ENCODE measurements at regions not wholly inside any gene's neighbourhood (a gene's known extent, or its start where the extent isn't known, plus 50 kb on each side); places are given as distances from the start of the nearest gene placed in this dataset.

DNA sequence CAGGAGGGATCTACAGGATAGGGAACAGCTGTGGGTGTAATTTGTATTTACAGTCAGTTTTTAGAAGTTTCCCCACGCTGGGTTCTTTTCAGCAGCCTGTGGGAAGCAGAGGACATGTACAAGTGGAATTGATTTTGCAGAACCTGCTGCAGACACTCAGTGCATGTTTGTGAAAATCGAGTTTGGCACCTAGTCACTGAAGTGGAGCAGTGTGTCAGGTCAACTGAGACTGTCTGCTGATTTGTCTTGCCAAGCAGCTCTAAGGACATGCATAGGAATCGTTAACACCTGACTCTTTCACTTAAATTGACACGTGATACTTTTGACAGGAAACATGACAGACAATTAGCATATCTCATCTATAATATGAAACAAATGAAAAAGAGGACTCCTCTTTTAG lies 416.6 kb downstream of the TMX3 start:
- Histone ChIP-seq H3K79me1 (ENCODE audit: low read depth, low read length) (no peaks in the 10 kb centered on the region), H4K20me1 (replicated peaks in 1 of 2; ENCODE audit: control insufficient read depth in 1 of 2, insufficient read depth in 2 of 2, low read length in 2 of 2) (no peaks in the 10 kb centered on the region), H2BK15ac (ENCODE audit: low read length) (no peak overlapping the region), H2BK5ac (ENCODE audit: low read depth, low read length) (no peak overlapping the region), H2BK120ac (replicated peaks; ENCODE audit: low read depth, low read length) (no peak overlapping the region), H4K91ac (replicated peaks; ENCODE audit: insufficient read length, low read length) (no peak overlapping the region), H3K23ac (ENCODE audit: insufficient read length) (no peak overlapping the region), H2BK12ac (ENCODE audit: low read depth, low read length) (no peak overlapping the region), H2AK5ac (ENCODE audit: low read depth, low read length) (no peak overlapping the region), H3K14ac (ENCODE audit: insufficient read length) (no peak overlapping the region), H3K18ac (ENCODE audit: extremely low read depth, low read length) (no peak overlapping the region), H3K23me2 (ENCODE audit: low read depth, low read length) (no peaks in the 10 kb centered on the region), H3K4ac (replicated peaks; ENCODE audit: insufficient read length, low read depth, low read length) (no peak overlapping the region), H3K27ac (ENCODE audit: low read depth, low read length) (no peak overlapping the region), H3K79me2 (ENCODE audit: control insufficient read depth in 1 of 2, insufficient read depth in 2 of 2, low read length in 2 of 2) (no peaks in the 10 kb centered on the region), H3K27me3 (replicated peaks in 1 of 4; ENCODE audit: control insufficient read depth in 3 of 4, extremely low read depth in 1 of 4, insufficient read depth in 3 of 4, low read length in 3 of 4) (no peaks in the 10 kb centered on the region), H3K9me3 (ENCODE audit: insufficient read depth in 2 of 2, low read depth in 1 of 2, low read length in 1 of 2) (peaks cover 0 to 1% of the 10 kb centered on the region in 2 experiments; a peak in 1 of 4 replicates), H4K8ac (ENCODE audit: extremely low read depth, insufficient read depth, low read length) (no peak overlapping the region), H3K4me2 (ENCODE audit: insufficient read depth in 1 of 2, low read depth in 2 of 2, low read length in 2 of 2) (no peak overlapping the region), H2BK20ac (ENCODE audit: low read length) (no peak overlapping the region), H3K56ac (replicated peaks; ENCODE audit: insufficient read length, low read depth, low read length) (no peak overlapping the region), H3K4me1 (replicated peaks in 1 of 4; ENCODE audit: control insufficient read depth in 3 of 4, insufficient read depth in 4 of 4, low read length in 3 of 4) (no peaks in the 10 kb centered on the region), H2AFZ (ENCODE audit: low read length) (no peak overlapping the region), H3K36me3 (ENCODE audit: control insufficient read depth in 2 of 4, insufficient read depth in 4 of 4, low read length in 3 of 4) (no peaks in the 10 kb centered on the region), H4K5ac (ENCODE audit: insufficient read length, low read depth, low read length) (no peak overlapping the region), H3K9ac (replicated peaks in 1 of 4; ENCODE audit: extremely low read depth in 1 of 4, low read depth in 3 of 4, low read length in 3 of 4) (no peak overlapping the region), H3K4me3 (ENCODE audit: extremely low read depth in 1 of 4, insufficient read depth in 2 of 4, low read depth in 3 of 4, low read length in 4 of 4) (no peak overlapping the region)
- no peak for TF ChIP-seq GTF2F1 (IDR thresholded peaks at IDR 0.05; ENCODE audit: borderline replicate concordance, low read depth, low read length)
- TF ChIP-seq CHD1 (IDR thresholded peaks at IDR 0.05; ENCODE audit: low read depth, low read length): no peak
- no peak for FAIRE-seq
- ChIA-PET CTCF (ENCODE audit: partially characterized antibody) (interaction anchor here (1.2 kb wide), 1 partner anchor 18 kb away, joined by 3 read pairs; no protein-coding TSS in a partner anchor), POLR2A (ENCODE audit: partially characterized antibody) (no interaction called here)
- WGBS, 2 experiments (ENCODE audit: extremely low coverage in 1 of 2, insufficient coverage in 1 of 2, insufficient read length in 1 of 2, insufficient replicate concordance in 2 of 2, low coverage in 1 of 2, low lambda C conversion rate in 2 of 2, missing lambda C conversion rate in 1 of 2): 91% methylated on average over 4 of the region's 4 CpGs; no CpG with 5 or more reads in 1 of the 2 experiments
- no peak for DNase-seq (ENCODE audit: low read depth in 1 of 2, low spot score in 2 of 2)
